SIG-M5 treated with dmso at 0.1 percent for 504 hours (cell line): ENCODE measurements at regions not wholly inside any gene's neighbourhood (a gene's known extent, or its start where the extent isn't known, plus 50 kb on each side); places are given as distances from the start of the nearest gene placed in this dataset.
"Not testable (repeated sequence)": the region's sequence is repeated elsewhere in the genome, so short reads cannot be mapped to it uniquely, and the experiment has no call there.

Experiments used
- DNase-seq: peaks from one replicate; lab custom pipeline; 2025; ENCODE audit not compliant: unreplicated experiment; lab: John Stamatoyannopoulos, UW

DNA sequence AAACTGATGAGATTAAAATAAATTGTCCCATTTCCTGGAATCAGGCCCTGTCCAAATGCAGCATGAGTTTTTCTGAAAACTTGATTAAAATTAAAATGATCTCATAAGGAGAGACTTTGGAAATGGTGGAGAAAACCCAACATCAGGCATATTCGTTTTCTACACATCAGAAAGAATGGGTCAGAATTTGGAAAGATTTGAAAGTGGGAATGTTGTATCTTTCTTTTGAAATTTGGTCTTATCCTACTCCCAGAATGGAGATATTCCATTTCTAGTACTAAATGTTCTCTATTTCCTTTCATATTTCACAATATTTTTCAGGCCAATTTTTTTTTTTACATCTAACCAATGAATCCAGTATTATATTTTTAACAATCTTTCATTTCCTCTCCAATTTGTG, 223.9 kb upstream of the RXFP2 start:
- no peak for DNase-seq

- no peak for DNase-seq
Measured at GRCh38 chr13:31517599-31517998, 221.7 kb upstream of the RXFP2 start.

GRCh38 chr13:31518645-31519044, 220.7 kb upstream of the RXFP2 start:
- DNase-seq = no peak

DNA sequence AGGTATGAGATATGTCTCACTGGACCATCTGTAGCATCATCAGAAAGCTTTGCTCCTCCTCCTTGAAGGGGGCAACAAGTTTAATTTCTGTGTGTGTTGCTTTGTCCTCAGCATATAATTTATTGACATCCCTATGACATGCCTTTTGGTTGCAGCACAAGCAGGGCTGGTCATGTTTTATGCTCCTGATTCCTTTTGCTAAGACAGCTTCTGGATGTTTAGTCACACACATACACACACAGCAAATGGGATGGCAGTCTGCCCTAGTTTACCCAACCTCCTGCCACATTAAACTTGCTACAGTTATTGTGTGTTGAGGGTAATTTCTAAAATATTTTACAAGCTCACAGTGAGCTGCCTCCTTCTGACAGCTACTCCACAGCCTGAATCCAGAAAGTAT, 217.9 kb upstream of the RXFP2 start:
- DNase-seq = no peak

GRCh38 chr13:31522396-31522795, 216.9 kb upstream of the RXFP2 start:
- DNase-seq = no peak

DNA sequence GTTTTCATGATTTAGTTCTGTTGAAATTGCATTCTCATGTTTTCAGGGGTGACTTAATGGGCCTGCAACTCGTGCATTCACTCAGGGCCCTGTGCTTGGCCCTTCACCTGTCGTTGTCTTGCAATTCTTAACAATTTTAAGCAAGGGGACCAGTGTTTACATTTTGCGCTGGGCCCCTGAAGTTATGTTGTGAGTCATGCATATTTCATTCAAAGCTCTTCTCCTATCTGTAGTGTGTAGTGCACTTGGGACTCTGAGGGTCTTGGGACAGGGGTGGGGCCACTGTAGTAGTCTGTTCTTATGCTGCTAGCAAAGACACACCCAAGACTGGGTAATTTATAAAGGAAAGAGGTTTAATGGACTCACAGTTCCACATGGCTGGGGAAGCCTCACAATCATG, 211.2 kb upstream of the RXFP2 start:
- no peak for DNase-seq

GRCh38 chr13:31528758-31529157, 210.6 kb upstream of the RXFP2 start:
- DNase-seq = no peak

DNA sequence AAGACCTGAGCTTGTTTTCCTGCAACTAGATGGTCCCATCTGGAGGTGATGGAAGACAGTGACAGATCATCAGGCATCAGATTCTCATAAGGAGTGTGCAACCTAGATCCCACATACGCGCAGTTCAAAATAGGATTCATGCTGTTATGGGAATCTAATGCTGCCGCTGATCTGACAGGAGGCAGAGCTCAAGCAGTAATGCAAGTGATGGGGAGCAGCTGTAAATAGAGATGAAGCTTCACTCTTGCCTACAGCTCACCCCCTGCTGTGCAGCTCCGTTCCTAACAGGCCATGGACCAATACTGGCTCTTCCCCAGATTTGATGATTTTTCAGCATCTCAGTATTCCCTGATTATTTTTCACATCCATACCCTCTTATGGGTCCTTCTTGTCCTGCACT, 208.4 kb upstream of the RXFP2 start:
- no peak for DNase-seq

GRCh38 chr13:31537052-31537451, 202.3 kb upstream of the RXFP2 start:
- no peak for DNase-seq

DNA sequence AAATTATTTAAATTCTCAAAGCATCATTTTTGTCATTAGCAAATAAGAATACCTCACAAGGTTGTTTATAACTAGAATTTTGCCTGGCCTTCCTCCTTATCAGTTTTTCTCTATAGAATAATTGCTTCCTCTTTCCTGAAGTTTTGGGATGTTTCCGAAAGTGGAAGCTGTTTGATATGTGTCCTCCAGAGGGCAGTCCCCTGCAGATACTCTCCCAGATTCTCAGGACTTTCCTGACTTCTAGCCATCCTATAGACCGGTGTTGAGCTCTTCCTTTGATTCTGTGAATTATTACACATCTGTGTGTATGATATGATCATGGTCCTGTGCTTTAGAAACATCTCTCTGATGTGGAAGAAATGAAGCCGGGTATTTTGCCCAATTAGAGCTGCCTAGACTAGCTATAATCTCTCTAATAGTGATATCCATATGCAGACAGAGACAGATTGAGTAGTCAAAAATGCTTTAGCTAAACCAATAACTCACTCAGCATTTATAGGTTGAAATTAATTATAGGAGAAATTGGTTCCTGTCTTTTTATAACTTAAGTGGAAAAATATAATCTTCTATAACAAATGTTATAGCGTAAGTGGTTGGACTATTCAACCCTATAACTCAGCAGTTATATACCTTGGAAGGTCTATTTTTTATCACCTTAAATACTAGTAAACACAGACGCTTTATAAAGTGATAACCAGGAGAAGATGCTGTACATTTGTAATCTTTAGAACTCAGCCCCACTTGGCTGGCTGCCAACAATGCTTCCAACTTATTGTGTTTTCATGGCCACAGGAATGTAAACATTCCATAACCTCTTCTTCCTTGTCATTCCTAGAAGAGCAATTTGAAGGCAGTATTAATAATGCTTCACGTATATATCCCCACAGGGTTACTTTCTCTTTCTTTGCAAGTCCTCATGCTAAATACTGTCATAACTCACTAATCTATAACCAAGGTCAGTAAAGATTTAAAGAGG, 201.0 kb upstream of the RXFP2 start:
- peak; percentile 77 for DNase-seq

GRCh38 chr13:31540281-31540680, 199.0 kb upstream of the RXFP2 start:
- no peak for DNase-seq

GRCh38 chr13:31543190-31543589, 196.1 kb upstream of the RXFP2 start:
- no peak for DNase-seq

DNA sequence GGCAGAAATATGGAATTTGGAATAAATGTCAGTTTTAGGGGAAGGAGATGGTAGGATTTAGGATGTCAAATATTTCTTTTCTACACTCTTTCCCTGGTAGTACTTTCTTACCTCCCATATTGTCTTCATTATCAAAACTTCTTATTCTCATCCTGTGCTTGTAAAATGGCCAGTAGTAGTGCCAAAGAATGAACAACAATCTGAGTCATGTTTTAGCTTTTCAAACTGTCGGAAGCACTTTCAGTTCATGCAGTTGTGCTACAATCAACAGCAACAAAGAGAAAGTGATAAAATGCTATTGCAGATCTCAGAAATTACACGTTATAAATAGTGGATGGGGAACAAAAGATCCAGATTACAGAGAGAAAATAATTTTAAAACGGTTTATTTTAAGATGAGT, 193.7 kb upstream of the RXFP2 start:
- DNase-seq = no peak

- DNase-seq = no peak
Measured at GRCh38 chr13:31556376-31556775, 182.9 kb upstream of the RXFP2 start.

GRCh38 chr13:31584221-31584620, 155.1 kb upstream of the RXFP2 start:
- not testable (repeated sequence) for DNase-seq

DNA sequence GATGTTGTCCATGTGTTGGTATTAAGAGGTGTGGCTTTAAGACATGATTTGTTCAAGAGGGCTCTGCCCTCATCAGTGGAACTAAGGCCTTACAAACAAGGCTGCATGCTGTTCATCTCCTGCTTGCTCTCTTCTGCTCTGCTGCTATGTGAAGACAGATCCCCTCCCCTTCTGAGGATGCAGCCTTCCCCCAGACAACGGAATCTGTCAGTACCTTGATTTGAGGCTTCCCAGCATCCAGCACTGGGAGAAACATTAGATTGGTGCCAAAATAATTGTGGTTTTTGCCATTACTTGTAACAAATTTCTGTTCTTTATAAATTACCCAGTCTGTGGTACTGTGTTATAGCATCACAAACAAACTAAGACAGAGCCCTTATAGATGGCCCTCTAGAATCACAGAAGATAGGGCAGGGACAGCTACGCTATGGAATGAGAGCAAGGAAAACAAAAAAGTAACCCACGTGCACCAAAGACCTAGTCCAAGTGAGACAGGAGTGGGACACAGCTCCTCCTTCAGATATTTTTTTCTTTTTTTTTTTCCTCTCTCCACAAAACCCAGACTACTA, 151.5 kb upstream of the RXFP2 start:
- no peak for DNase-seq

GRCh38 chr13:31588316-31588715, 151.0 kb upstream of the RXFP2 start:
- DNase-seq = no peak

DNA sequence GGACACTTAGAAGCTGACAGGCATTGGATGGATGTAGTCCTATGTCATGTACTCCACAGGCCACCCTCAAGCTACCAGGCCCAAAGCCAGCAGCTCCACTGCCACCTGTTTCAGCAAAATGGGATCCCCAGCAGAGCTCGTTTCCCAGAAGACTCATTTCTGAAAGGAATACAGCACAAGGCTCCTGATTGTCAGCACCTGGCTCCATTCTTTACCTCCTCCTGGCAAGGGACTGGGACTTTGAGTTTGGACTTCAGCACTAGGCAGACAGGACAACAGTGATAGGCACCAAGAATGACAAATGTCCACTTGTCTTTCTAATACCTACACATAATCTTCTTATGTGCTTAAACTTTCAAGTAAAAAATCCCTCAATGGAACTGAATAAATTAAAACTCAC, 150.4 kb upstream of the RXFP2 start:
- DNase-seq = no peak

DNA sequence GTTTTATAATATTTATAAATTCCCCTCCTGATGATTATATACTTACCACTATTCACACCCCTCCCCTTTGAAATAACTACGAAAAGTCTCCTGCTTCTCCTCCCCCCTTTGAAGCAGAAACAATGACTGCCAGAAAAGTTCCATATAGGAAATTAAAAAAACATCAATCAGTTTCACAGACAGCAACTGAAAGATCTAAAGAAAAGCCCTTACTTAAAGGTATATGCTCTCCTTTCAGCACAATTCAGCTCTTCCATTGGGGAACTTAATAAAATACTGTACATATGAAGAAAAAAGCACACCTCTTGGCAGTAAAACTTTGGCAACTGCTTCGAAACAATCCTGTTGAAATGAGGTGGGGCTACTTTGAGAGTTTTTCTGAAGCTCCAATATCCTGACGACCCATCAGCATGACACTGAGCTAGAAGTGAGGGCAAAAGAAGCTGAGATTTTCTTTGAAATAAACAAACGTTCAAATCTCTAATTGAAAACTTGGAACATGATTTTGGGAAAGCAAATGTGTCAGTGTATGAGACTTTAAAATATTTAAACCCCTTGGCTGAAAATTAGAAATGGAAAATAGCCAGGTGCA, 147.6 kb upstream of the RXFP2 start:
- no peak for DNase-seq

GRCh38 chr13:31594056-31594455, 145.3 kb upstream of the RXFP2 start:
- DNase-seq = no peak

- no peak for DNase-seq
Measured at GRCh38 chr13:31595563-31595962, 143.8 kb upstream of the RXFP2 start.

DNA sequence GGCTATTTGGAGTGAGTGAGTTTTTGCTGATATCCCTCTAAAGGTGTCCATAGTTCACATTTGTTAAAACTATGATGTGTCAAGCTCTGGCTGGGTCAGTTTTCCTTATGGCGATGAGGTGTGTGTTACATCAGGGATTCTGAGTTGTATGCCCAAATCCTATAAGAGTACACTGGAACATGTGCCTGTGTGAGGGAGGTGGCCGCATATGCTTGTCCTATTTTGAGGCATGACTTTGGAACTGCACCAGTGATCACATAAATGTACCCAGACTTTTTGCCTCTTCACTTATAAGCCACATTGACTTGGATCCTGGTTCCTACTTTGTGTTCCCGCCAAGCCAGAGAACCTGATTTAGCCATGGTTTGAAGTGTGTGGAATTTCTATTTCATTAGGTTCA, 140.3 kb upstream of the RXFP2 start:
- DNase-seq = no peak
